CD14-positive monocyte (primary cell): ENCODE measurements at regions not wholly inside any gene's neighbourhood (a gene's known extent, or its start where the extent isn't known, plus 50 kb on each side); places are given as distances from the start of the nearest gene placed in this dataset.

Experiments used
- DNase-seq, 3 donors: peaks; one replicate each; pipeline ENCODE4 v3.0.0-alpha.2; 2011 to 2022
- H2AFZ ChIP-seq: 2 replicates; pipeline ENCODE4 v1.6.0; 2012; ENCODE audit warnings: mild to moderate bottlenecking, low read depth, low read length, inconsistent platforms; ENCODE audit not compliant: insufficient read depth, poor library complexity, severe bottlenecking
- H3K27ac ChIP-seq, 2 donors: 1 replicate in 1 of 2; 2 replicates in 1 of 2; pipeline ENCODE4 v1.5.1; 2012 to 2013; ENCODE audit warnings: low read length in 2 of 2, control low read depth in 1 of 2, inconsistent platforms in 1 of 2, low read depth in 1 of 2, mild to moderate bottlenecking in 1 of 2
- H3K27me3 ChIP-seq, 2 donors: one replicate each; pipeline versions ENCODE4 v1.6.0 to v1.6.1; 2011 to 2013; ENCODE audit warnings: low read length in 2 of 2; ENCODE audit not compliant: control insufficient read depth in 2 of 2, insufficient read depth in 2 of 2
- H3K36me3 ChIP-seq, 2 donors: replicated peaks in 1 of 2; 1 replicate in 1 of 2; 2 replicates in 1 of 2; pipeline versions ENCODE4 v1.5.1 to v1.6.1; 2012 to 2013; ENCODE audit warnings: low read length in 2 of 2, control low read depth in 1 of 2, inconsistent platforms in 1 of 2, mild to moderate bottlenecking in 1 of 2; ENCODE audit not compliant: insufficient read depth in 2 of 2, control insufficient read depth in 1 of 2
- H3K4me1 ChIP-seq, 2 donors: 1 replicate in 1 of 2; 2 replicates in 1 of 2; pipeline versions ENCODE4 v1.5.1 to v1.6.1; 2012 to 2013; ENCODE audit warnings: low read length in 2 of 2, control low read depth in 1 of 2, inconsistent platforms in 1 of 2, mild to moderate bottlenecking in 1 of 2, moderate library complexity in 1 of 2; ENCODE audit not compliant: insufficient read depth in 2 of 2, control insufficient read depth in 1 of 2
- H3K4me2 ChIP-seq: replicated peaks from 2 replicates; pipeline ENCODE3; 2012; ENCODE audit warnings: low read length, moderate library complexity, mild to moderate bottlenecking; ENCODE audit not compliant: poor library complexity, severe bottlenecking; ENCODE audit errors: extremely low read depth
- H3K4me3 ChIP-seq, 3 experiments: fragments of 200-600 bp in 1 of 3; sonication (generic) in 1 of 3; replicated peaks in 1 of 3; 1 replicate in 2 of 3; 2 replicates in 1 of 3; pipeline ENCODE4 v1.5.1; 2011 to 2013; ENCODE audit warnings: low read length in 3 of 3, mild to moderate bottlenecking in 3 of 3, control low read depth in 2 of 3, low read depth in 2 of 3, inconsistent platforms in 1 of 3, moderate library complexity in 1 of 3
- H3K79me2 ChIP-seq: 2 replicates; pipeline ENCODE4 v1.6.0; 2012; ENCODE audit warnings: mild to moderate bottlenecking, control low read depth, inconsistent platforms, low read length, moderate library complexity; ENCODE audit not compliant: insufficient read depth
- H3K9ac ChIP-seq: 2 replicates; pipeline ENCODE4 v1.6.0; 2017; ENCODE audit warnings: low read length, mild to moderate bottlenecking; ENCODE audit not compliant: insufficient read depth, poor library complexity, severe bottlenecking
- H3K9me3 ChIP-seq, 2 donors: replicated peaks in 1 of 2; 1 replicate in 1 of 2; 2 replicates in 1 of 2; pipeline versions ENCODE4 v1.5.1 to v1.6.1; 2012 to 2013; ENCODE audit warnings: low read length in 2 of 2, control low read depth in 1 of 2; ENCODE audit not compliant: control insufficient read depth in 1 of 2, insufficient read depth in 1 of 2
- H4K20me1 ChIP-seq: 2 replicates; pipeline ENCODE4 v1.6.0; 2012; ENCODE audit warnings: mild to moderate bottlenecking, low read length, control low read depth, moderate library complexity; ENCODE audit not compliant: insufficient read depth
- H3K27ac Mint-ChIP-seq, 7 donors: one replicate each; pipeline ENCODE4 v1.8.0; 2020; ENCODE audit warnings: mild to moderate bottlenecking in 7 of 7, mixed read lengths in 7 of 7, moderate library complexity in 6 of 7, inconsistent platforms in 2 of 7
- H3K27me3 Mint-ChIP-seq, 3 donors: one replicate each; pipeline ENCODE4 v1.8.0; 2021 to 2022; ENCODE audit warnings: low read depth in 3 of 3, mild to moderate bottlenecking in 3 of 3, mixed read lengths in 3 of 3, moderate library complexity in 3 of 3, inconsistent platforms in 1 of 3
- H3K36me3 Mint-ChIP-seq, 2 donors: one replicate each; pipeline ENCODE4 v1.8.0; 2020; ENCODE audit warnings: mixed read lengths in 2 of 2, inconsistent platforms in 1 of 2, mild to moderate bottlenecking in 1 of 2
- H3K4me1 Mint-ChIP-seq: one replicate; pipeline ENCODE4 v1.8.0; 2020; ENCODE audit warnings: mild to moderate bottlenecking, mixed read lengths
- H3K4me3 Mint-ChIP-seq, 2 donors: one replicate each; pipeline ENCODE4 v1.8.0; 2020; ENCODE audit warnings: mild to moderate bottlenecking in 2 of 2, mixed read lengths in 2 of 2, moderate library complexity in 1 of 2
- H3K9me3 Mint-ChIP-seq, 7 donors: one replicate each; pipeline ENCODE4 v1.8.0; 2020 to 2022; ENCODE audit warnings: mixed read lengths in 7 of 7, mild to moderate bottlenecking in 6 of 7, moderate library complexity in 6 of 7, inconsistent platforms in 2 of 7
- CTCF ChIP-seq: fragments of 200-600 bp; IDR thresholded peaks from one replicate; pipeline ENCODE4 v1.8.0; 2022; ENCODE audit warnings: antibody characterized with exemption, mild to moderate bottlenecking
- WGBS: methylation state at CpG from one replicate; pipeline ENCODE4 v1.1.5; 2013; ENCODE audit warnings: missing lambda C conversion rate; ENCODE audit not compliant: insufficient coverage; 5-methylcytosine and 5-hydroxymethylcytosine counted together
- intact Hi-C, 2 donors: fragments of 100-400 bp; cut with micrococcal nuclease; formaldehyde crosslinking; loops; one replicate each; pipeline versions ENCODE4 v1.15.0 to v1.15.1; 2023

DNA sequence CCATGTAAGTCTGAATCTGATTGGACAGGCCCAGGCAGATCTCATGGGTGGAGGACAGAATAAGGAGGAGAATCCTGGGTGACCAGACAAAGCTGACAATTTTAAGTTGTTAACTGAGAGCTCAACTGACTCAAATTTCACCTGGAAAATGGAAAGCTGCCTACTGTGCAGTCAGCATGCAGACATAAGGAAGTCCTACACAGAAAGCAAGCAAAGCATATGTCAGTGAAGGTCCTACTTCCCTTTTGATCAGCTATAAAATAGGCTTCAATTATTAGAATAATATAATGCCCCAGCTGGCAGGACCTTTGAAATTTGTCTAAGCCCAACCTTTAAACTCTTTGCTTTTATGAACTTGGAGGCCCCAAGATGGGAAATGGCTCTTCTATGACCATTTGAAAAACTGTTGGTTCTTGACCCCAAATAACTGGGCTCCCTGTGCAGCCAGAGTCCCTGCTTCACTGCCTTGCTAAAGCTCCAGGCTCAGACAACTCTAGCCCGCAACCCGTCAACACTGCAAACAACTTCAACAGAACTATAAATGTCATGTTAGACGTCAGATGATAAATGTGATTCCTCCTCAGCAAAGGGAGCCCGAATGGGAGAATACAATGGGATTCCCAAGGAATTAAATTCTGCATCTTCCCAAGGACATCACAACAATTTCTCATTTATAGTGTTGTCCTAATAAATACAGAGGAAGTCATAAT is 118.9 kb upstream of the ADRA1B start:
- no peaks in the 10 kb centered on the region for H3K9me3 ChIP-seq
- WGBS: 94% methylated on average over 2 of the region's 4 CpGs

DNA sequence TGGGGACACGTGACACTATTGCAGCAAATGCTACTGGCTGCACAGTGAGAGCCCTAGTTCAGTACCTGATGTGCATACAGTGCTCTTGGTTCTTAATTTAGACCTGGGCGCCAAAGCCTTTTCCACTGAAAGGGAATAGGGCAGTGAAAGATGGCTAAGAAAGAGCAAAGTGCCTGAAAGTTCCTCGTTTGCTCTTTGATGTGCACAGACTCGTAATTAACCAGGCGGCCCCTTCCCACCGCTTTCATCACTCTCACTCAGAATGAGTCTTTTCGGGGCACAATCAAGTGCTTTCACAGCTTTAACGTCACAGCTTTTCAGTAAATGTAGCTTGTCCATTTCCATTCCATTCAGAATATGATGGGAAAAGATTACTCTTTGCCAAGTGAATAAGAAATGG is 116.6 kb upstream of the ADRA1B start:
- DNase-seq: no peak
- H3K9ac ChIP-seq: no peak overlapping the region
- H3K79me2 ChIP-seq: no peaks in the 10 kb centered on the region
- peaks cover 28% of the 10 kb centered on the region for H3K4me1 Mint-ChIP-seq
- no peak overlapping the region for H2AFZ ChIP-seq
- H3K27me3 ChIP-seq: no peaks in the 10 kb centered on the region
- H3K4me1 ChIP-seq: peaks cover 22 to 27% of the 10 kb centered on the region in 2 donors
- 93% methylated on average over 5 of the region's 8 CpGs for WGBS
- intact Hi-C loops: no loop called here
- H3K9me3 ChIP-seq: no peaks in the 10 kb centered on the region
- H3K27ac Mint-ChIP-seq: no peak overlapping the region
- no peak overlapping the region for H3K4me2 ChIP-seq
- H3K36me3 ChIP-seq: no peaks in the 10 kb centered on the region
- H3K27ac ChIP-seq: no peak overlapping the region
- no peaks in the 10 kb centered on the region for H3K36me3 Mint-ChIP-seq
- H3K27me3 Mint-ChIP-seq: peaks cover 1 to 2% (median 2%) of the 10 kb centered on the region in 3 donors
- peaks cover 0 to 2% (median 0%) of the 10 kb centered on the region in 7 donors for H3K9me3 Mint-ChIP-seq
- no peaks in the 10 kb centered on the region for H4K20me1 ChIP-seq
- no peak overlapping the region for H3K4me3 ChIP-seq
- H3K4me3 Mint-ChIP-seq: no peak overlapping the region
- no peak for TF ChIP-seq CTCF

More for the DNA sequence above, 118.9 kb upstream of the ADRA1B start:
- Histone ChIP-seq H3K4me2 (no peak overlapping the region), H3K79me2 (no peaks in the 10 kb centered on the region), H3K4me1 (peaks cover 2 to 4% of the 10 kb centered on the region in 2 donors), H3K9ac (no peak overlapping the region), H3K27ac (no peak overlapping the region), H3K27me3 (no peaks in the 10 kb centered on the region), H2AFZ (no peak overlapping the region), H3K4me3 (no peak overlapping the region), H4K20me1 (no peaks in the 10 kb centered on the region), H3K36me3 (no peaks in the 10 kb centered on the region)
- TF ChIP-seq CTCF: no peak
- peak in 1 of 3 donors; percentile 3 for DNase-seq
- intact Hi-C loops: no loop called here
- no peak overlapping the region for H3K4me3 Mint-ChIP-seq
- peaks cover 2 to 3% (median 3%) of the 10 kb centered on the region in 3 donors for H3K27me3 Mint-ChIP-seq
- peak overlapping the region in 1 of 7 donors; percentile 52 for H3K27ac Mint-ChIP-seq
- no peaks in the 10 kb centered on the region for H3K36me3 Mint-ChIP-seq
- H3K9me3 Mint-ChIP-seq: peaks cover 0 to 2% (median 0%) of the 10 kb centered on the region in 7 donors
- H3K4me1 Mint-ChIP-seq: peaks cover 7% of the 10 kb centered on the region
